ENCODE measurements at regions not wholly inside any gene's neighbourhood (a gene's known extent, or its start where the extent isn't known, plus 50 kb on each side); places are given as distances from the start of the nearest gene placed in this dataset.

DNA sequence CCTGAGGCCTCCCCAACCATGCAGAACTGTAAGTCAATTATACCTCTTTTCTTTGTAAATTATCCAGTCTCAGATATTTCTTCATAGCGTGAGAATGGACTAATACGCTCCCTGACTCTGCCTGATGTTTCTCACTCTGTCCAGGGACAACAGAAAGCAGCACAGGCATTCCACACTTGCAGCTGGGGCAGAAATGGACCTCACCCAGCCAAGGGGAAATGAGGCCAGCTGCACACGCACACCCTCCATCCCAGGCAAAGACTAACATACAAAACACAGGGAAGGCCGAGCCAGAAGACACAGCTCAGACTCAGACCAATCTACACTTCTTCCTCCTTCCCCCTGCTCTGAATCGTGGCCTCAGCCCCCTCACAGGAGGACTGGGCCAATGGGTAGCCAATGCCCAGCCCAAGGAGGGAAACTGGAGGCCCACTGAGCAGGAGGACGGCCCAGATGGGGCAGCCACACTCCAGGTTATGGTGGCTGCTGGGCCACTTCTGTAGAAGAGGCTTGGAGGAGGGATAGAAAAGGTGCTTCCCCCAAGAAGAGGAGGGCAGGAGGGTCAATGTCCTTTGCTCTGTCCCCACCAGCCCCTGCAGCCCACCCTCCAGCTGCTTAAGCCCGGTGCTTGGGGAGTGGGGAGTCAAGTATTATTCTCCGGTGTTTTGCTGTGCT lies 228.4 kb downstream of the NPHP4 start:
- Histone ChIP-seq H3K9me3 (ENCODE audit: control extremely low read depth in 1 of 3, control insufficient read depth in 2 of 3, insufficient read depth in 1 of 3, low read length in 2 of 3) (peaks cover 0 to 27% (median 12%) of the 10 kb centered on the region in 3 donors), H3K4me2 (replicated peaks; ENCODE audit: low read depth, low read length, poor library complexity, severe bottlenecking) (no peak overlapping the region), H3K36me3 (replicated peaks in 1 of 2; ENCODE audit: control extremely low read depth in 1 of 2, control insufficient read depth in 1 of 2, extremely low read depth in 1 of 2, insufficient read depth in 2 of 2, low read length in 1 of 2) (no peaks in the 10 kb centered on the region), H3K27ac (ENCODE audit: low read length in 2 of 2) (no peak overlapping the region), H3K4me3 (ENCODE audit: control extremely low read depth in 1 of 5, extremely low read depth in 1 of 5, insufficient read depth in 1 of 5, low read depth in 2 of 5, low read length in 4 of 5) (no peak overlapping the region), H3K79me2 (ENCODE audit: control insufficient read depth, insufficient read depth, low read length) (no peaks in the 10 kb centered on the region), H2AFZ (ENCODE audit: insufficient read depth, low read depth, low read length, poor library complexity, severe bottlenecking) (no peak overlapping the region), H3K27me3 (replicated peaks in 1 of 4; ENCODE audit: control extremely low read depth in 1 of 4, control insufficient read depth in 3 of 4, insufficient read depth in 4 of 4, low read length in 3 of 4) (peaks cover 0 to 6% (median 2%) of the 10 kb centered on the region in 4 experiments), H3K4me1 (ENCODE audit: control insufficient read depth in 2 of 2, insufficient read depth in 2 of 2, low read length in 2 of 2) (no peaks in the 10 kb centered on the region), H3K9ac (ENCODE audit: low read length) (no peak overlapping the region), H4K20me1 (ENCODE audit: control insufficient read depth, insufficient read depth, low read length, poor library complexity, severe bottlenecking) (no peaks in the 10 kb centered on the region)
- no peak for DNase-seq
- H3K4me1 Mint-ChIP-seq: no peaks in the 10 kb centered on the region
- H3K27ac Mint-ChIP-seq: no peak overlapping the region
- H3K4me3 Mint-ChIP-seq: no peak overlapping the region
- ATAC-seq (ENCODE audit: low read depth): no peak
- TF ChIP-seq EZH2 (IDR thresholded peaks at IDR 0.05; ENCODE audit: borderline replicate concordance, insufficient read depth, low read depth, low read length, poor library complexity, severe bottlenecking): no peak
- TF ChIP-seq, protein P1, sequence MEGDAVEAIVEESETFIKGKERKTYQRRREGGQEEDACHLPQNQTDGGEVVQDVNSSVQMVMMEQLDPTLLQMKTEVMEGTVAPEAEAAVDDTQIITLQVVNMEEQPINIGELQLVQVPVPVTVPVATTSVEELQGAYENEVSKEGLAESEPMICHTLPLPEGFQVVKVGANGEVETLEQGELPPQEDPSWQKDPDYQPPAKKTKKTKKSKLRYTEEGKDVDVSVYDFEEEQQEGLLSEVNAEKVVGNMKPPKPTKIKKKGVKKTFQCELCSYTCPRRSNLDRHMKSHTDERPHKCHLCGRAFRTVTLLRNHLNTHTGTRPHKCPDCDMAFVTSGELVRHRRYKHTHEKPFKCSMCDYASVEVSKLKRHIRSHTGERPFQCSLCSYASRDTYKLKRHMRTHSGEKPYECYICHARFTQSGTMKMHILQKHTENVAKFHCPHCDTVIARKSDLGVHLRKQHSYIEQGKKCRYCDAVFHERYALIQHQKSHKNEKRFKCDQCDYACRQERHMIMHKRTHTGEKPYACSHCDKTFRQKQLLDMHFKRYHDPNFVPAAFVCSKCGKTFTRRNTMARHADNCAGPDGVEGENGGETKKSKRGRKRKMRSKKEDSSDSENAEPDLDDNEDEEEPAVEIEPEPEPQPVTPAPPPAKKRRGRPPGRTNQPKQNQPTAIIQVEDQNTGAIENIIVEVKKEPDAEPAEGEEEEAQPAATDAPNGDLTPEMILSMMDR (IDR thresholded peaks at IDR 0.05): no peak
- WGBS (ENCODE audit: insufficient coverage): 81% methylated on average over 6 of the region's 8 CpGs
- intact Hi-C loops (cut with micrococcal nuclease): no loop called here
- H3K27me3 Mint-ChIP-seq: peaks cover 20% of the 10 kb centered on the region
- POLR2A ChIA-PET: no interaction called here
- peaks cover 14% of the 10 kb centered on the region for H3K9me3 Mint-ChIP-seq (ENCODE audit: insufficient read depth)
- CTCF ChIA-PET: no interaction called here

DNA sequence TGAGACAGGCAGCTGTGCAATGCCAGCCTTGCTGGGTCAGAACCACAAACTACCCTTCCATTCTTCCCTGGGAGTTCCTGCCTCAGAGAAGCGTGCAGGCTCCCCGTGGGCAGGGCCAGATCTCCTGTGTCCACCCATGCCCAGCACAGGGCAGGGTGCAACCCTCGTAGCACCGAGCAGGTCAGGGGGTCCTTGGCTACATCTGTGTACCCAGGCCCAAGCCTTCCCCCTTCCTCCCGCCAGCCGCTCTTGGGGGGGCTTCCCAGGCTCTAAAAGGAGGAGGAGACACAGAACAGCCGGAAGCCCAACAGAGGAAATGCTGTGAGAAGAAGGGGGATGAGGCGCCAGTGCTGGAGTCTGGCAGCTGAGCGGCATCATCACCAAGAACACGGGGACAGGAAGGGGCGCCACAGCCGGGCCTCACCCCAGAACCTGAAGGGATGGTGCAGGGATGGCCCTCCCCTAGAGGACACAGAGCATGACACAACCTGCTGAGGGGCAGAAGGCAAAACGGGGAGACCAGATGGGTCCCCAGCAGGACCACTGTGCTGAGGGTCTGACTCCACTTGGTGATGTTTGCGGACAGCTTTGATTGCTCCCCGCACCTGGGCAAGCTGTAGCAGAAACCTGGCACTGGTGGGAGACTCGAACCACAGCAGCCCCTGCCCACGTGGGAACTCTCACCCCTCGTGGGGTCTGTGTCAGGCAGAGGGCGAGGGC lies 233.2 kb downstream of the NPHP4 start:
- no peak for DNase-seq
- H3K9me3 ChIP-seq (ENCODE audit: control extremely low read depth in 1 of 3, control insufficient read depth in 2 of 3, insufficient read depth in 1 of 3, low read length in 2 of 3): peaks cover 0 to 16% (median 10%) of the 10 kb centered on the region in 3 donors
- POLR2A ChIA-PET: no interaction called here
- H3K36me3 ChIP-seq (replicated peaks in 1 of 2; ENCODE audit: control extremely low read depth in 1 of 2, control insufficient read depth in 1 of 2, extremely low read depth in 1 of 2, insufficient read depth in 2 of 2, low read length in 1 of 2): no peaks in the 10 kb centered on the region
- no peak overlapping the region for H3K9ac ChIP-seq (ENCODE audit: low read length)
- no peaks in the 10 kb centered on the region for H3K79me2 ChIP-seq (ENCODE audit: control insufficient read depth, insufficient read depth, low read length)
- no peak for ATAC-seq (ENCODE audit: low read depth)
- no peak for TF ChIP-seq EZH2 (IDR thresholded peaks at IDR 0.05; ENCODE audit: borderline replicate concordance, insufficient read depth, low read depth, low read length, poor library complexity, severe bottlenecking)
- TF ChIP-seq, protein P1 (IDR thresholded peaks at IDR 0.05): no peak
- H3K4me1 ChIP-seq (ENCODE audit: control insufficient read depth in 2 of 2, insufficient read depth in 2 of 2, low read length in 2 of 2): no peaks in the 10 kb centered on the region
- Mint-ChIP-seq H3K27ac (no peak overlapping the region), H3K4me1 (no peaks in the 10 kb centered on the region), H3K9me3 (ENCODE audit: insufficient read depth) (peaks cover 14% of the 10 kb centered on the region), H3K27me3 (peaks cover 5% of the 10 kb centered on the region), H3K4me3 (no peak overlapping the region)
- H3K4me2 ChIP-seq (replicated peaks; ENCODE audit: low read depth, low read length, poor library complexity, severe bottlenecking): no peak overlapping the region
- H2AFZ ChIP-seq (ENCODE audit: insufficient read depth, low read depth, low read length, poor library complexity, severe bottlenecking): no peak overlapping the region
- WGBS (ENCODE audit: insufficient coverage): 55% methylated on average over 17 of the region's 19 CpGs
- no peaks in the 10 kb centered on the region for H4K20me1 ChIP-seq (ENCODE audit: control insufficient read depth, insufficient read depth, low read length, poor library complexity, severe bottlenecking)
- H3K4me3 ChIP-seq (ENCODE audit: control extremely low read depth in 1 of 5, extremely low read depth in 1 of 5, insufficient read depth in 1 of 5, low read depth in 2 of 5, low read length in 4 of 5): no peak overlapping the region
- intact Hi-C loops (cut with micrococcal nuclease): no loop called here
- CTCF ChIA-PET: no interaction called here
- no peak overlapping the region for H3K27ac ChIP-seq (ENCODE audit: low read length in 2 of 2)
- peaks cover 0 to 4% (median under 1%) of the 10 kb centered on the region in 4 experiments for H3K27me3 ChIP-seq (replicated peaks in 1 of 4; ENCODE audit: control extremely low read depth in 1 of 4, control insufficient read depth in 3 of 4, insufficient read depth in 4 of 4, low read length in 3 of 4)
